AML-193 (cell line): ENCODE measurements at regions not wholly inside any gene's neighbourhood (a gene's known extent, or its start where the extent isn't known, plus 50 kb on each side); places are given as distances from the start of the nearest gene placed in this dataset.
"Not testable (repeated sequence)": the region's sequence is repeated elsewhere in the genome, so short reads cannot be mapped to it uniquely, and the experiment has no call there.

Experiments
- DNase-seq, 2 experiments: peaks; one replicate each; lab custom pipeline; 2025; lab: John Stamatoyannopoulos, UW

- not testable (repeated sequence) for DNase-seq
These were observed 297.4 kb downstream of the CACNA1B start for GRCh38 chr9:138174954-138175353.

- not testable (repeated sequence) for DNase-seq
These were observed 297.8 kb downstream of the CACNA1B start for GRCh38 chr9:138175354-138175753.

- DNase-seq = not testable (repeated sequence)
These were observed 299.5 kb downstream of the CACNA1B start for GRCh38 chr9:138177091-138177490.

GRCh38 chr9:138179003-138179402, 301.4 kb downstream of the CACNA1B start:
- DNase-seq = not testable (repeated sequence)

GRCh38 chr9:138179671-138180070, 302.1 kb downstream of the CACNA1B start:
- DNase-seq = not testable (repeated sequence)

GRCh38 chr9:138181963-138182362, 304.4 kb downstream of the CACNA1B start:
- DNase-seq = not testable (repeated sequence)

- not testable (repeated sequence) for DNase-seq
These were observed 319.6 kb downstream of the CACNA1B start for GRCh38 chr9:138197156-138197555.

- DNase-seq = not testable (repeated sequence)
These were observed 321.4 kb downstream of the CACNA1B start for GRCh38 chr9:138198963-138199362.

GRCh38 chr9:138199917-138200316, 322.3 kb downstream of the CACNA1B start:
- DNase-seq = not testable (repeated sequence)

GRCh38 chr9:138200481-138201142, 323.0 kb downstream of the CACNA1B start:
- DNase-seq = not testable (repeated sequence)

GRCh38 chr9:138201167-138201889, 323.7 kb downstream of the CACNA1B start:
- not testable (repeated sequence) for DNase-seq

GRCh38 chr9:138202043-138202442, 324.5 kb downstream of the CACNA1B start:
- DNase-seq = not testable (repeated sequence)

GRCh38 chr9:138203304-138203703, 325.7 kb downstream of the CACNA1B start:
- not testable (repeated sequence) for DNase-seq

GRCh38 chr9:138203872-138204271, 326.3 kb downstream of the CACNA1B start:
- DNase-seq = not testable (repeated sequence)

- DNase-seq = not testable (repeated sequence)
These were observed 328.5 kb downstream of the CACNA1B start for GRCh38 chr9:138206108-138206507.

GRCh38 chr9:138207300-138208179, 330.0 kb downstream of the CACNA1B start:
- DNase-seq = not testable (repeated sequence)

- DNase-seq = not testable (repeated sequence)
These were observed 331.6 kb downstream of the CACNA1B start for GRCh38 chr9:138209071-138209644.

GRCh38 chr9:138210388-138210986, 332.9 kb downstream of the CACNA1B start:
- not testable (repeated sequence) for DNase-seq

GRCh38 chr9:138211070-138211469, 333.5 kb downstream of the CACNA1B start:
- DNase-seq = not testable (repeated sequence)

GRCh38 chr9:138211544-138212219, 334.1 kb downstream of the CACNA1B start:
- DNase-seq = not testable (repeated sequence)

- not testable (repeated sequence) for DNase-seq
These were observed 335.2 kb downstream of the CACNA1B start for GRCh38 chr9:138212811-138213210.
